ENCODE measurements at regions not wholly inside any gene's neighbourhood (a gene's known extent, or its start where the extent isn't known, plus 50 kb on each side); places are given as distances from the start of the nearest gene placed in this dataset.

GRCh38 chr18:41357708-41358107 lies 597.3 kb upstream of the PIK3C3 start:
- POLR2A ChIA-PET: no interaction called here
- no peak for DNase-seq (ENCODE audit: extremely low spot score)
- TF ChIP-seq ARNT (IDR thresholded peaks at IDR 0.05) (no peak), SUZ12 (IDR thresholded peaks at IDR 0.05) (no peak), PKNOX1 (IDR thresholded peaks at IDR 0.05) (no peak), L3MBTL2 (conservative IDR thresholded peaks at IDR 0.05) (no peak), HDGF (IDR thresholded peaks at IDR 0.05; ENCODE audit: borderline replicate concordance) (no peak), BHLHE40 (IDR thresholded peaks at IDR 0.05; ENCODE audit: borderline replicate concordance) (no peak), SP1 (IDR thresholded peaks at IDR 0.05) (no peak)
- CTCF ChIA-PET: no interaction called here

- ChIA-PET POLR2A (no interaction called here), CTCF (no interaction called here)
Observed at GRCh38 chr18:41353777-41354528, 601.1 kb upstream of the PIK3C3 start.

GRCh38 chr18:41351430-41351829 lies 603.6 kb upstream of the PIK3C3 start:
- ChIA-PET CTCF (interaction anchor here (0.7 kb wide), 1 partner anchor 550 kb away, joined by 3 read pairs; no protein-coding TSS in a partner anchor), POLR2A (no interaction called here)
- TF ChIP-seq SUZ12 (IDR thresholded peaks at IDR 0.05) (no peak), FOXK2 (IDR thresholded peaks at IDR 0.05) (no peak), LEF1 (IDR thresholded peaks at IDR 0.05; ENCODE audit: borderline replicate concordance) (no peak), ZNF384 (IDR thresholded peaks at IDR 0.05) (no peak), CTBP1 (IDR thresholded peaks at IDR 0.05; ENCODE audit: borderline replicate concordance) (no peak), SP1 (IDR thresholded peaks at IDR 0.05) (no peak), FOXA1 (IDR thresholded peaks at IDR 0.05) (no peak), BHLHE40 (IDR thresholded peaks at IDR 0.05; ENCODE audit: borderline replicate concordance) (no peak), PKNOX1 (IDR thresholded peaks at IDR 0.05) (no peak), ARNT (IDR thresholded peaks at IDR 0.05) (no peak), HDGF (IDR thresholded peaks at IDR 0.05; ENCODE audit: borderline replicate concordance) (no peak)
- no peak for DNase-seq (ENCODE audit: extremely low spot score)

More at GRCh38 chr18:41353777-41354528, 601.1 kb upstream of the PIK3C3 start:
- DNase-seq (ENCODE audit: extremely low spot score): no peak
- TF ChIP-seq ARNT (IDR thresholded peaks at IDR 0.05): no peak
- no peak for TF ChIP-seq ELF4 (IDR thresholded peaks at IDR 0.05)
- no peak for TF ChIP-seq HDGF (IDR thresholded peaks at IDR 0.05; ENCODE audit: borderline replicate concordance)
- TF ChIP-seq FOXK2 (IDR thresholded peaks at IDR 0.05): no peak
- no peak for TF ChIP-seq CTBP1 (IDR thresholded peaks at IDR 0.05; ENCODE audit: borderline replicate concordance)
- TF ChIP-seq SP1 (IDR thresholded peaks at IDR 0.05): no peak
- no peak for TF ChIP-seq NFRKB (IDR thresholded peaks at IDR 0.05)
- TF ChIP-seq SUZ12 (IDR thresholded peaks at IDR 0.05): no peak
- no peak for TF ChIP-seq PKNOX1 (IDR thresholded peaks at IDR 0.05)
- TF ChIP-seq FOXA1 (IDR thresholded peaks at IDR 0.05): no peak
- TF ChIP-seq TARDBP (IDR thresholded peaks at IDR 0.05): no peak
- no peak for TF ChIP-seq BHLHE40 (IDR thresholded peaks at IDR 0.05; ENCODE audit: borderline replicate concordance)
- TF ChIP-seq ZNF384 (IDR thresholded peaks at IDR 0.05): no peak
- TF ChIP-seq LEF1 (IDR thresholded peaks at IDR 0.05; ENCODE audit: borderline replicate concordance): no peak
- no peak for TF ChIP-seq L3MBTL2 (conservative IDR thresholded peaks at IDR 0.05)

GRCh38 chr18:41347057-41347456 lies 608.0 kb upstream of the PIK3C3 start:
- TF ChIP-seq FOXA1 (IDR thresholded peaks at IDR 0.05): no peak
- no peak for TF ChIP-seq SP1 (IDR thresholded peaks at IDR 0.05)
- ChIA-PET CTCF (no interaction called here), POLR2A (no interaction called here)
- no peak for DNase-seq (ENCODE audit: extremely low spot score)

GRCh38 chr18:41343808-41344207 lies 611.2 kb upstream of the PIK3C3 start:
- TF ChIP-seq SUZ12 (IDR thresholded peaks at IDR 0.05) (no peak), NFRKB (IDR thresholded peaks at IDR 0.05) (no peak), HDGF (IDR thresholded peaks at IDR 0.05; ENCODE audit: borderline replicate concordance) (no peak), LEF1 (IDR thresholded peaks at IDR 0.05; ENCODE audit: borderline replicate concordance) (no peak), PKNOX1 (IDR thresholded peaks at IDR 0.05) (no peak), FOXM1 (IDR thresholded peaks at IDR 0.05; ENCODE audit: borderline replicate concordance) (no peak), L3MBTL2 (conservative IDR thresholded peaks at IDR 0.05) (no peak), FOXK2 (IDR thresholded peaks at IDR 0.05) (no peak), SP1 (IDR thresholded peaks at IDR 0.05) (no peak), ARNT (IDR thresholded peaks at IDR 0.05) (no peak), ELF4 (IDR thresholded peaks at IDR 0.05) (no peak), BHLHE40 (IDR thresholded peaks at IDR 0.05; ENCODE audit: borderline replicate concordance) (no peak), CTBP1 (IDR thresholded peaks at IDR 0.05; ENCODE audit: borderline replicate concordance) (no peak), ZNF384 (IDR thresholded peaks at IDR 0.05) (no peak), TARDBP (IDR thresholded peaks at IDR 0.05) (no peak), FOXA1 (IDR thresholded peaks at IDR 0.05) (no peak)
- ChIA-PET POLR2A (no interaction called here), CTCF (no interaction called here)
- no peak for DNase-seq (ENCODE audit: extremely low spot score)

- ChIA-PET CTCF (no interaction called here), POLR2A (no interaction called here)
- no peak for DNase-seq (ENCODE audit: extremely low spot score)
- TF ChIP-seq SP1 (IDR thresholded peaks at IDR 0.05) (no peak), ZNF384 (IDR thresholded peaks at IDR 0.05) (no peak), ARNT (IDR thresholded peaks at IDR 0.05) (no peak), FOXA1 (IDR thresholded peaks at IDR 0.05) (no peak), TARDBP (IDR thresholded peaks at IDR 0.05) (no peak), HDGF (IDR thresholded peaks at IDR 0.05; ENCODE audit: borderline replicate concordance) (no peak), FOXM1 (IDR thresholded peaks at IDR 0.05; ENCODE audit: borderline replicate concordance) (no peak), BHLHE40 (IDR thresholded peaks at IDR 0.05; ENCODE audit: borderline replicate concordance) (no peak), ELF4 (IDR thresholded peaks at IDR 0.05) (no peak), SUZ12 (IDR thresholded peaks at IDR 0.05) (no peak), NFRKB (IDR thresholded peaks at IDR 0.05) (no peak), CTBP1 (IDR thresholded peaks at IDR 0.05; ENCODE audit: borderline replicate concordance) (no peak), L3MBTL2 (conservative IDR thresholded peaks at IDR 0.05) (no peak), FOXK2 (IDR thresholded peaks at IDR 0.05) (no peak), LEF1 (IDR thresholded peaks at IDR 0.05; ENCODE audit: borderline replicate concordance) (no peak), PKNOX1 (IDR thresholded peaks at IDR 0.05) (no peak)
Observed at GRCh38 chr18:41338341-41338740, 616.7 kb upstream of the PIK3C3 start.

All from HEK293T (cell line).